ENCODE measurements at regions not wholly inside any gene's neighbourhood (a gene's known extent, or its start where the extent isn't known, plus 50 kb on each side); places are given as distances from the start of the nearest gene placed in this dataset.
A peak's percentile ranks its signal among the peaks of the same experiment; 100 is the strongest.

GRCh38 chr16:50434872-50435478 lies 66.2 kb upstream of the BRD7 start:
- H3K27ac ChIP-seq (ENCODE audit: insufficient read depth in 1 of 2, low read depth in 1 of 2, low read length in 2 of 2, poor library complexity in 1 of 2, severe bottlenecking in 2 of 2), result no peak overlapping the region
- POLR2A ChIA-PET, result no interaction called here
- no peak overlapping the region for H3K4me3 ChIP-seq (ENCODE audit: control insufficient read depth in 1 of 7, extremely low read depth in 1 of 7, insufficient read depth in 4 of 7, low read depth in 2 of 7, low read length in 6 of 7)
- 93% methylated on average over 7 of the region's 7 CpGs for WGBS (ENCODE audit: insufficient coverage)
- peaks cover 0 to 5% (median 0%) of the 10 kb centered on the region in 4 experiments for H3K4me1 ChIP-seq (ENCODE audit: control extremely low read depth in 1 of 4, control insufficient read depth in 4 of 4, insufficient read depth in 4 of 4, low read length in 3 of 4)
- CTCF ChIA-PET, result no interaction called here
- peaks cover 0 to 7% (median 0%) of the 10 kb centered on the region in 5 experiments for H3K27me3 ChIP-seq (replicated peaks in 2 of 5; ENCODE audit: control insufficient read depth in 4 of 5, insufficient read depth in 5 of 5, low read length in 4 of 5)
- DNase-seq, result no peak
- H3K36me3 ChIP-seq (ENCODE audit: control insufficient read depth in 4 of 4, insufficient read depth in 4 of 4, low read length in 3 of 4), result no peaks in the 10 kb centered on the region
- peaks cover 0 to 12% (median 5%) of the 10 kb centered on the region in 5 experiments for H3K9me3 ChIP-seq (ENCODE audit: control extremely low read depth in 1 of 5, control insufficient read depth in 4 of 5, insufficient read depth in 2 of 5, low read depth in 1 of 5, low read length in 4 of 5)

- Histone ChIP-seq H3K27ac (ENCODE audit: insufficient read depth in 1 of 2, low read depth in 1 of 2, low read length in 2 of 2, poor library complexity in 1 of 2, severe bottlenecking in 2 of 2) (no peak overlapping the region), H3K27me3 (replicated peaks in 2 of 5; ENCODE audit: control insufficient read depth in 4 of 5, insufficient read depth in 5 of 5, low read length in 4 of 5) (peaks cover 0 to 5% (median 0%) of the 10 kb centered on the region in 5 experiments), H3K9me3 (ENCODE audit: control extremely low read depth in 1 of 5, control insufficient read depth in 4 of 5, insufficient read depth in 2 of 5, low read depth in 1 of 5, low read length in 4 of 5) (peaks cover 0 to 2% (median 0%) of the 10 kb centered on the region in 5 experiments), H3K36me3 (ENCODE audit: control insufficient read depth in 4 of 4, insufficient read depth in 4 of 4, low read length in 3 of 4) (no peaks in the 10 kb centered on the region), H3K4me1 (ENCODE audit: control extremely low read depth in 1 of 4, control insufficient read depth in 4 of 4, insufficient read depth in 4 of 4, low read length in 3 of 4) (peaks cover 0 to 5% (median 0%) of the 10 kb centered on the region in 4 experiments), H3K4me3 (ENCODE audit: control insufficient read depth in 1 of 7, extremely low read depth in 1 of 7, insufficient read depth in 4 of 7, low read depth in 2 of 7, low read length in 6 of 7) (no peak overlapping the region)
- 94% methylated on average over 3 of the region's 3 CpGs for WGBS (ENCODE audit: insufficient coverage)
- no peak for DNase-seq
- ChIA-PET POLR2A (no interaction called here), CTCF (no interaction called here)
Observed at GRCh38 chr16:50430076-50430475, 61.3 kb upstream of the BRD7 start.

GRCh38 chr16:50428742-50429141 lies 60.0 kb upstream of the BRD7 start:
- POLR2A ChIA-PET, result no interaction called here
- CTCF ChIA-PET, result no interaction called here
- peaks cover 0 to 5% (median 0%) of the 10 kb centered on the region in 5 experiments for H3K27me3 ChIP-seq (replicated peaks in 2 of 5; ENCODE audit: control insufficient read depth in 4 of 5, insufficient read depth in 5 of 5, low read length in 4 of 5)
- H3K27ac ChIP-seq (ENCODE audit: insufficient read depth in 1 of 2, low read depth in 1 of 2, low read length in 2 of 2, poor library complexity in 1 of 2, severe bottlenecking in 2 of 2), result no peak overlapping the region
- DNase-seq, result no peak
- H3K4me1 ChIP-seq (ENCODE audit: control extremely low read depth in 1 of 4, control insufficient read depth in 4 of 4, insufficient read depth in 4 of 4, low read length in 3 of 4), result peaks cover 0 to 3% (median 0%) of the 10 kb centered on the region in 4 experiments
- no peak overlapping the region for H3K4me3 ChIP-seq (ENCODE audit: control insufficient read depth in 1 of 7, extremely low read depth in 1 of 7, insufficient read depth in 4 of 7, low read depth in 2 of 7, low read length in 6 of 7)
- no peaks in the 10 kb centered on the region for H3K36me3 ChIP-seq (ENCODE audit: control insufficient read depth in 4 of 4, insufficient read depth in 4 of 4, low read length in 3 of 4)
- H3K9me3 ChIP-seq (ENCODE audit: control extremely low read depth in 1 of 5, control insufficient read depth in 4 of 5, insufficient read depth in 2 of 5, low read depth in 1 of 5, low read length in 4 of 5), result peaks cover 0 to 2% (median 0%) of the 10 kb centered on the region in 5 experiments

- no peak for DNase-seq
- H3K4me1 ChIP-seq (ENCODE audit: control extremely low read depth in 1 of 4, control insufficient read depth in 4 of 4, insufficient read depth in 4 of 4, low read length in 3 of 4), result no peaks in the 10 kb centered on the region
- no peak overlapping the region for H3K4me3 ChIP-seq (ENCODE audit: control insufficient read depth in 1 of 7, extremely low read depth in 1 of 7, insufficient read depth in 4 of 7, low read depth in 2 of 7, low read length in 6 of 7)
- no peak overlapping the region for H3K27ac ChIP-seq (ENCODE audit: insufficient read depth in 1 of 2, low read depth in 1 of 2, low read length in 2 of 2, poor library complexity in 1 of 2, severe bottlenecking in 2 of 2)
- ChIA-PET POLR2A (no interaction called here), CTCF (no interaction called here)
- WGBS (ENCODE audit: insufficient coverage), result 100% methylated on average over 1 of the region's 2 CpGs
- peaks cover 0 to 2% (median 0%) of the 10 kb centered on the region in 5 experiments for H3K27me3 ChIP-seq (replicated peaks in 2 of 5; ENCODE audit: control insufficient read depth in 4 of 5, insufficient read depth in 5 of 5, low read length in 4 of 5)
- no peaks in the 10 kb centered on the region for H3K36me3 ChIP-seq (ENCODE audit: control insufficient read depth in 4 of 4, insufficient read depth in 4 of 4, low read length in 3 of 4)
- H3K9me3 ChIP-seq (ENCODE audit: control extremely low read depth in 1 of 5, control insufficient read depth in 4 of 5, insufficient read depth in 2 of 5, low read depth in 1 of 5, low read length in 4 of 5), result peaks cover 0 to 2% (median 0%) of the 10 kb centered on the region in 5 experiments
Observed at GRCh38 chr16:50428116-50428515, 59.3 kb upstream of the BRD7 start.

DNA sequence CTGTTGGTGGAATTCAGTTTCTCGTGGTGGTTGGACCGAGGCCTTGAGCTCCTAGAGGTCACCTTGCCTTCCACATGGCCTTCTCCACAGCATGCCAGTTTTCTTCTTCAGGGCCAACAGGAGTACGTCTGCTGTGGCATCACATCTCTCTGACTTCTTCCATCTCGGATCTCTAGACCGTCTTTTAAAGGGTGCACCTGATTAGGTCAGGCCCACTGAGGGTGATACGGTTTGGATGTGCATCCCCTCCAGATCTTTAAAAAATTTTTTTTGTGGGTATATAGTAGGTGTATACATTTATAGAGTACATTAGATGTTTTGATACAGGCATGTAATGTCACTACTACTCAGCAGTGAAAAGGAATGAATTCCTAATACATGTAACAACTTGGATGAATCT lies 58.3 kb upstream of the BRD7 start:
- Histone ChIP-seq H3K4me1 (ENCODE audit: control extremely low read depth in 1 of 4, control insufficient read depth in 4 of 4, insufficient read depth in 4 of 4, low read length in 3 of 4) (no peaks in the 10 kb centered on the region), H3K36me3 (ENCODE audit: control insufficient read depth in 4 of 4, insufficient read depth in 4 of 4, low read length in 3 of 4) (no peaks in the 10 kb centered on the region), H3K27me3 (replicated peaks in 2 of 5; ENCODE audit: control insufficient read depth in 4 of 5, insufficient read depth in 5 of 5, low read length in 4 of 5) (no peaks in the 10 kb centered on the region), H3K27ac (ENCODE audit: insufficient read depth in 1 of 2, low read depth in 1 of 2, low read length in 2 of 2, poor library complexity in 1 of 2, severe bottlenecking in 2 of 2) (no peak overlapping the region), H3K9me3 (ENCODE audit: control extremely low read depth in 1 of 5, control insufficient read depth in 4 of 5, insufficient read depth in 2 of 5, low read depth in 1 of 5, low read length in 4 of 5) (peaks cover 0 to 2% (median 0%) of the 10 kb centered on the region in 5 experiments), H3K4me3 (ENCODE audit: control insufficient read depth in 1 of 7, extremely low read depth in 1 of 7, insufficient read depth in 4 of 7, low read depth in 2 of 7, low read length in 6 of 7) (no peak overlapping the region)
- no peak for DNase-seq
- ChIA-PET POLR2A (no interaction called here), CTCF (no interaction called here)
- WGBS (ENCODE audit: insufficient coverage), result 92% methylated on average over 5 of the region's 6 CpGs

DNA sequence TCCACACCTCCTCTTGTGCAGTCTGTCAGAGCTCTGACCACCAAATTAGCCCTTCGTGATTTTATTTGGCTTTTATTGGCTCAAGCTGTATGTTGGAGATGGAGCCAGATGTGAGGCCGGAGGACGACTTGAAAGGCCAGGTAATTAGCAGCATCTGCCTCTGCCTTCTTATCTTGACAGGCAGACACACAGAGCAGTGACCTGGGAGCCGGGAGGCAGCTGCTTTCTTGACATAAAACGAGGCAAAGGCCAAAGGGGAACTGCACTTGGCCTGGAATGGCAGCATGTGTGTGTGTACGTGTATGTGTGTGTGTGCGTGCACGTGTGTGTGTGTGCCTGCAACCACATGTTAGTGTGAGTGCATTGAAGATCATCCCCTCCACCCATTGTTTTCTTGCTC lies 56.9 kb upstream of the BRD7 start:
- no peak overlapping the region for H3K27ac ChIP-seq (ENCODE audit: insufficient read depth in 1 of 2, low read depth in 1 of 2, low read length in 2 of 2, poor library complexity in 1 of 2, severe bottlenecking in 2 of 2)
- H3K36me3 ChIP-seq (ENCODE audit: control insufficient read depth in 4 of 4, insufficient read depth in 4 of 4, low read length in 3 of 4), result no peaks in the 10 kb centered on the region
- CTCF ChIA-PET, result no interaction called here
- H3K27me3 ChIP-seq (replicated peaks in 2 of 5; ENCODE audit: control insufficient read depth in 4 of 5, insufficient read depth in 5 of 5, low read length in 4 of 5), result no peaks in the 10 kb centered on the region
- H3K4me1 ChIP-seq (ENCODE audit: control extremely low read depth in 1 of 4, control insufficient read depth in 4 of 4, insufficient read depth in 4 of 4, low read length in 3 of 4), result no peaks in the 10 kb centered on the region
- WGBS (ENCODE audit: insufficient coverage), result 57% methylated on average over 4 of the region's 8 CpGs
- peaks cover 0 to 4% (median 0%) of the 10 kb centered on the region in 5 experiments for H3K9me3 ChIP-seq (ENCODE audit: control extremely low read depth in 1 of 5, control insufficient read depth in 4 of 5, insufficient read depth in 2 of 5, low read depth in 1 of 5, low read length in 4 of 5)
- peak; percentile 24 to 68 (median 61) for DNase-seq
- POLR2A ChIA-PET, result no interaction called here
- H3K4me3 ChIP-seq (ENCODE audit: control insufficient read depth in 1 of 7, extremely low read depth in 1 of 7, insufficient read depth in 4 of 7, low read depth in 2 of 7, low read length in 6 of 7), result no peak overlapping the region

DNA sequence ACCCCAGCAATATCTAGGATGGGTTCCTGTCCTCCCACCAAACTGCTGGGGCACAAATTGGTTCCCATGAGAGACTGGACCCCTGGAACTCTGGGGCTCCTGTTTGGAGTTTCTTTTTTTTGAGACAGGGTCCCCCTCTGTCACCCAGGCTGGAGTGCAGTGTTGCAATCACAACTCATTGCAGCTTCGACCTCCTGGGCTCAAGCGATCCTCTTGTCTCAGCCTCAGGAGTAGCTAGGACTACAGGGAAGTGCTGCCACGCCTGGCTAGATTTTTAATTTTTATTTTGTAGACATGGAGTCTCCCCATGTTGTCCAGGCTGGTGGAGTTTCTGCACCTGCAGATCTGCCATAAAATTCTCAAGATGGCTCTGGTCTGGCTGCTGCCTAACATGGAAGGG lies 56.3 kb upstream of the BRD7 start:
- Histone ChIP-seq H3K9me3 (ENCODE audit: control extremely low read depth in 1 of 5, control insufficient read depth in 4 of 5, insufficient read depth in 2 of 5, low read depth in 1 of 5, low read length in 4 of 5) (peaks cover 0 to 7% (median under 1%) of the 10 kb centered on the region in 5 experiments), H3K4me3 (ENCODE audit: control insufficient read depth in 1 of 7, extremely low read depth in 1 of 7, insufficient read depth in 4 of 7, low read depth in 2 of 7, low read length in 6 of 7) (no peak overlapping the region), H3K27ac (ENCODE audit: insufficient read depth in 1 of 2, low read depth in 1 of 2, low read length in 2 of 2, poor library complexity in 1 of 2, severe bottlenecking in 2 of 2) (no peak overlapping the region), H3K4me1 (ENCODE audit: control extremely low read depth in 1 of 4, control insufficient read depth in 4 of 4, insufficient read depth in 4 of 4, low read length in 3 of 4) (no peaks in the 10 kb centered on the region), H3K27me3 (replicated peaks in 2 of 5; ENCODE audit: control insufficient read depth in 4 of 5, insufficient read depth in 5 of 5, low read length in 4 of 5) (no peaks in the 10 kb centered on the region), H3K36me3 (ENCODE audit: control insufficient read depth in 4 of 4, insufficient read depth in 4 of 4, low read length in 3 of 4) (no peaks in the 10 kb centered on the region)
- 91% methylated on average over 3 of the region's 3 CpGs for WGBS (ENCODE audit: insufficient coverage)
- CTCF ChIA-PET, result no interaction called here
- no peak for DNase-seq
- POLR2A ChIA-PET, result no interaction called here

All from common myeloid progenitor, CD34-positive (primary cell).